Activated CD4-positive, alpha-beta T cell treated with anti-CD3 and anti-CD28 coated beads, Interleukin-2, amount 10 ng/mL, durations not matched to agents 24 days and 14 days (primary cell): ENCODE measurements at regions not wholly inside any gene's neighbourhood (a gene's known extent, or its start where the extent isn't known, plus 50 kb on each side); places are given as distances from the start of the nearest gene placed in this dataset.
"Not testable (repeated sequence)": the region's sequence is repeated elsewhere in the genome, so short reads cannot be mapped to it uniquely, and the experiment has no call there.

Source experiments
- DNase-seq: peaks from one replicate; pipeline ENCODE4 v3.0.0; 2022
- H3K27ac Mint-ChIP-seq: one replicate; pipeline ENCODE4 v1.8.0; 2022; ENCODE audit warnings: mild to moderate bottlenecking, mixed read lengths
- H3K27me3 Mint-ChIP-seq: one replicate; pipeline ENCODE4 v1.8.0; 2022; ENCODE audit warnings: mixed read lengths
- H3K36me3 Mint-ChIP-seq: one replicate; pipeline ENCODE4 v1.8.0; 2022; ENCODE audit warnings: low read depth, mild to moderate bottlenecking, mixed read lengths
- H3K4me1 Mint-ChIP-seq: one replicate; pipeline ENCODE4 v1.8.0; 2021; ENCODE audit warnings: mixed read lengths
- H3K4me3 Mint-ChIP-seq: one replicate; pipeline ENCODE4 v1.8.0; 2022; ENCODE audit warnings: mild to moderate bottlenecking, moderate library complexity, mixed read lengths
- H3K9me3 Mint-ChIP-seq: one replicate; pipeline ENCODE4 v1.8.0; 2021; ENCODE audit warnings: mixed read lengths
- intact Hi-C: fragments of 100-400 bp; cut with micrococcal nuclease; formaldehyde crosslinking; loops from one replicate; pipeline ENCODE4 v1.15.1; 2023

GRCh38 chr2:192574552-192574951, 379.8 kb upstream of the TMEFF2 start:
- H3K27ac Mint-ChIP-seq, result no peak overlapping the region
- H3K9me3 Mint-ChIP-seq, result no peaks in the 10 kb centered on the region
- H3K4me3 Mint-ChIP-seq, result no peak overlapping the region
- no peaks in the 10 kb centered on the region for H3K36me3 Mint-ChIP-seq
- DNase-seq, result no peak
- no peaks in the 10 kb centered on the region for H3K4me1 Mint-ChIP-seq
- intact Hi-C loops, result no loop called here
- H3K27me3 Mint-ChIP-seq, result no peaks in the 10 kb centered on the region

GRCh38 chr2:192571636-192572035, 376.9 kb upstream of the TMEFF2 start:
- Mint-ChIP-seq H3K4me3 (no peak overlapping the region), H3K27me3 (no peaks in the 10 kb centered on the region), H3K27ac (no peak overlapping the region), H3K9me3 (no peaks in the 10 kb centered on the region), H3K4me1 (no peaks in the 10 kb centered on the region), H3K36me3 (no peaks in the 10 kb centered on the region)
- no peak for DNase-seq
- intact Hi-C loops, result no loop called here

GRCh38 chr2:192570788-192571187, 376.1 kb upstream of the TMEFF2 start:
- intact Hi-C loops, result no loop called here
- Mint-ChIP-seq H3K36me3 (no peaks in the 10 kb centered on the region), H3K27ac (no peak overlapping the region), H3K4me3 (no peak overlapping the region), H3K9me3 (no peaks in the 10 kb centered on the region), H3K27me3 (no peaks in the 10 kb centered on the region), H3K4me1 (no peaks in the 10 kb centered on the region)
- no peak for DNase-seq

DNA sequence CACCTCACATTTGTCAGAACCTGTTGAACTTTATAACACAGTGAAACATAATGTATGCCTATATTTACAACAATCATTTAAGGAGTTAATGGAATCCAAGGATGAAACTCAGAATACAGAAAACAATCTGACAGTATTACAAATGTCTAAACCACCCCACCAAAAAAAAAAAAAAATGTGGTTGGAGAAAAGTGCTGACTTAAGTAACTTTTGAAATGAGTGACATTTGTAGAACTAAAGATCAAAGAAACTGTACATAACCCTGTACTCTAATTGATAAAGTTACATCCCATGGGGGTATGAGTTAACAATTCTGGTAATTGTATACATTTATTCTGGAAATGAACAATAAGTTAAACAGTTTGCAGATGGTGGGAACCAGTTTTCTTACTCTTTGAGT, 372.1 kb upstream of the TMEFF2 start:
- Mint-ChIP-seq H3K9me3 (no peaks in the 10 kb centered on the region), H3K36me3 (no peaks in the 10 kb centered on the region), H3K4me1 (no peaks in the 10 kb centered on the region), H3K27ac (no peak overlapping the region), H3K27me3 (no peaks in the 10 kb centered on the region), H3K4me3 (no peak overlapping the region)
- intact Hi-C loops, result no loop called here
- no peak for DNase-seq

DNA sequence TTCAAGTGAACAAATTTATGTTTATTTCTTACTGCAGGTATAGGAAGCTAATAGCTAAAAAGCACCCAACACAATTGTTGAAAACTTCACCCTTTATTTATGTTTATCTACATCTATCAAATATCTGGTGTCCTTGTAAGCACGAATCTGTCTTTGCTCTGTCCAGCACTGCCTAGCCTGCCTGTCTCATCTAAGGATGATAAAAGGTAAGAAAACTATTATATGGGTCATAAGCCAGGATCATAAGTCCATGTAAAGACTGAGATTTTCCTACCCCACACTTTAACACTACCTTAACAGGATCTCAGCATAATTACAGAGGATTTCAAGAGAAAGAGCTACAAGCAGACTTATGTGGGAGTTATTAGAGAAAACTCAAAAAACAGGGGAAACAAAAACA, 365.6 kb upstream of the TMEFF2 start:
- DNase-seq, result no peak
- H3K27ac Mint-ChIP-seq, result no peak overlapping the region
- intact Hi-C loops, result no loop called here
- H3K9me3 Mint-ChIP-seq, result no peaks in the 10 kb centered on the region
- no peaks in the 10 kb centered on the region for H3K27me3 Mint-ChIP-seq
- H3K4me3 Mint-ChIP-seq, result no peak overlapping the region
- no peaks in the 10 kb centered on the region for H3K4me1 Mint-ChIP-seq
- H3K36me3 Mint-ChIP-seq, result no peaks in the 10 kb centered on the region

DNA sequence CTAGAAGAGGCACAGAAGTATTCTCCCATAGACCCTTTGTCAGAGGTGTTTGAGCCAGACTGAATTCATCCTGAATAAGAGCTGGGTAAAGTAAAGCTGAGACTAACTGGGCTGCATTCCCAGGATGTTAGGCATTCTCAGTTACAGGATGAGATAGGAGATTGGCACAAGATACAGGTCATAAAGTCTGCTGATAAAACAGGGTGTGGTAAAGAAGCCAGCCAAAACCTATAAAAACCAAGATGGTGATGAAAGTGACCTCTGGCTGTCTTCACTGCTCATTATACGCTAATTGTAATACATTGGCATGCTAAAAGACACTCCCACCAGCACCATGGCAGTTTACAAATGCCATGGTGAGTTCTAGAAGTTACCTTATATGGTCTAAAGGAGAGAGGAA, 364.9 kb upstream of the TMEFF2 start:
- Mint-ChIP-seq H3K4me3 (no peak overlapping the region), H3K27me3 (no peaks in the 10 kb centered on the region), H3K9me3 (no peaks in the 10 kb centered on the region), H3K27ac (no peak overlapping the region), H3K36me3 (no peaks in the 10 kb centered on the region), H3K4me1 (no peaks in the 10 kb centered on the region)
- DNase-seq, result no peak
- intact Hi-C loops, result no loop called here

DNA sequence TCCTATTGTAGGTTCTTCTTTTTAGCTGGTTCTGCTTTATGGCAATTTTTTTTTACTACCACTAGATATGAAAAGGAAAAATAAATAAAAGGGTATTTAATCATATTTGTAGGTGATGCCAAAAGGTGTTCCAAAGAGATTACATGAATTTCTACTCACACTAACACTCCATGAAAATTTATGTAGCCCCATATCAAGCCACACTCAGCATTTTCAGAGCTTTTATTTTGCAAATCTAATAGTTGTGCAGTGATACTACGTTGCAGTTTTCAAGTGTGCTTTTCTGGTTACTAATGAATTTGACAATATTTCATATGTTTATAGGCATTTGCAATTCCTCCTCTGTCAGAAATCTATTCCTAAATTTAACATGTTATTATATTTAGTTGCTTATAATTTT, 363.9 kb upstream of the TMEFF2 start:
- Mint-ChIP-seq H3K36me3 (no peaks in the 10 kb centered on the region), H3K4me1 (no peaks in the 10 kb centered on the region), H3K27ac (no peak overlapping the region), H3K4me3 (no peak overlapping the region), H3K27me3 (no peaks in the 10 kb centered on the region), H3K9me3 (no peaks in the 10 kb centered on the region)
- intact Hi-C loops, result no loop called here
- no peak for DNase-seq

- H3K27me3 Mint-ChIP-seq, result no peaks in the 10 kb centered on the region
- no peak overlapping the region for H3K27ac Mint-ChIP-seq
- intact Hi-C loops, result no loop called here
- no peaks in the 10 kb centered on the region for H3K9me3 Mint-ChIP-seq
- no peaks in the 10 kb centered on the region for H3K4me1 Mint-ChIP-seq
- no peak for DNase-seq
- no peak overlapping the region for H3K4me3 Mint-ChIP-seq
- H3K36me3 Mint-ChIP-seq, result no peaks in the 10 kb centered on the region
Observed at GRCh38 chr2:192555740-192556139, 361.0 kb upstream of the TMEFF2 start.

DNA sequence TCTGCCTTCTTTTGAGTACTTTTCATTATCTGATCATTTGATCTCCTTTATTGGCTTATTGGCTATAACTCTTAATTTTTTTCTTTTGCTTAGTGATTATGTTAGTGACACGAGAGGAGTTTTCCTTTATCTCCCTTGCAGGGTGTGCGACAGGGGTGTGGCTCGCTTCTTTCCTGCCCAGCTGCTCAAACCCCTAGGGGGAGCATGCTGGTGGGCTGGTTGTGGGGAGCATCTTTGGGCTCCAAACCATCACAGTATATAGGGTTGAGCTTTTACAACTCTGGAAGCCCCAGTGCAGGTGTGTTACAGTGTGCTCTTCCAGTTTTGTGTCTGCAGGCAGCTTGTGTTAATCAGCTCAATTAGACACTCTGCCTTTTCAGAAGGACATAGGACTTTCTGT, 357.0 kb upstream of the TMEFF2 start:
- no peaks in the 10 kb centered on the region for H3K4me1 Mint-ChIP-seq
- H3K4me3 Mint-ChIP-seq, result no peak overlapping the region
- H3K27ac Mint-ChIP-seq, result no peak overlapping the region
- H3K27me3 Mint-ChIP-seq, result no peaks in the 10 kb centered on the region
- H3K36me3 Mint-ChIP-seq, result no peaks in the 10 kb centered on the region
- intact Hi-C loops, result no loop called here
- H3K9me3 Mint-ChIP-seq, result no peaks in the 10 kb centered on the region
- no peak for DNase-seq

DNA sequence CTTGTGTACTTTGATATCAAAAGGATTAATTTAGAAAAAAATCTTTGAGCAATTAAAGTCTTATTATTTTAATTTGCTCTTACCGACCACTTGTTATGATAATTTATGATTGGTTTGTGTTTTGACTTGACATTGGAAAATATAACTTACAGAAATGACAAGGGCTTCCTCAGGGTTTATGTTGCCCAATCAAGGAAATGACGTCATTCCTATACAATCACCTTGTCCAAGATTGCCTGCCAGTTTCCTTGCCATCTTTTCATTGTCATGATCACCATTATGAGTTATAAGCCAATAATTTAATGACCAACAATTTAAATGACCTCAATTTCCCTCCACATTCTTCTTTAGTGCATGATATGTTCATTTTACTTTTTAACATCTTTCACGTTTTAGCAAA, 351.8 kb upstream of the TMEFF2 start:
- DNase-seq, result no peak
- Mint-ChIP-seq H3K36me3 (no peaks in the 10 kb centered on the region), H3K4me3 (no peak overlapping the region), H3K27me3 (no peaks in the 10 kb centered on the region), H3K9me3 (no peaks in the 10 kb centered on the region), H3K27ac (no peak overlapping the region), H3K4me1 (no peaks in the 10 kb centered on the region)
- intact Hi-C loops, result no loop called here

DNA sequence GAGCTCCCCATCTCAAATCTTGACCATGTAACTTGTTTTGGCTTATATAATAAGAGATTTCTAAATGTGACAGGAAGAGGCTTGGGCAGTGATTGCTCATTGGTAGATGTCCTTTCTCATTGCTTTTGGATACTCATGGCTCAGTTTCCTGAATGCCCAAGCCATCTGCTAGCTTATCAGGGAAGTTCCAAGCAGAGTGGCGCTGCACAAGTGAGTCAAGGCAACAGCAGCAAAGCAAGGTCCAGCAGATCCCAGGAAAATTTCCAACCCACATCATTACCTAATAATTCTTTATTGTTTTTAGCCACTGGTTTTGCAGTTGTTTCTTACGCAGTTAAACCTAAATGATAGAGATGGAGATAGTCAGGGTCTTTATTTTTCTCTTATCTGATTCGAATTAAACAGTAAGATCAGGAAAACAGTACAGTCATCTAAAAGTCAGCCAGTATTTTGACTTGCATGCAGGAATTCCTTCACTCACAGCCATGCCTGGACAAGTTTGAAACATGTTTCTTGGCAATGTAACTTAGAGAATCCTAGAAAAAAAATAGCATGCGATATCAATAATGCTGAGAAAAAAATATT, 349.7 kb upstream of the TMEFF2 start:
- no peak for DNase-seq
- intact Hi-C loops, result no loop called here
- no peaks in the 10 kb centered on the region for H3K4me1 Mint-ChIP-seq
- H3K27ac Mint-ChIP-seq, result no peak overlapping the region
- no peak overlapping the region for H3K4me3 Mint-ChIP-seq
- H3K27me3 Mint-ChIP-seq, result no peaks in the 10 kb centered on the region
- no peaks in the 10 kb centered on the region for H3K36me3 Mint-ChIP-seq
- no peaks in the 10 kb centered on the region for H3K9me3 Mint-ChIP-seq

GRCh38 chr2:192542148-192543066, 347.7 kb upstream of the TMEFF2 start:
- H3K27me3 Mint-ChIP-seq, H3K4me3 Mint-ChIP-seq, H3K36me3 Mint-ChIP-seq, intact Hi-C loops, H3K4me1 Mint-ChIP-seq, H3K9me3 Mint-ChIP-seq, H3K27ac Mint-ChIP-seq, DNase-seq: not testable (repeated sequence)

- Mint-ChIP-seq H3K36me3 (no peaks in the 10 kb centered on the region), H3K27ac (no peak overlapping the region), H3K27me3 (no peaks in the 10 kb centered on the region), H3K4me1 (no peaks in the 10 kb centered on the region), H3K9me3 (no peaks in the 10 kb centered on the region), H3K4me3 (no peak overlapping the region)
- DNase-seq, result no peak
- intact Hi-C loops, result no loop called here
Observed at GRCh38 chr2:192539306-192539705, 344.6 kb upstream of the TMEFF2 start.

DNA sequence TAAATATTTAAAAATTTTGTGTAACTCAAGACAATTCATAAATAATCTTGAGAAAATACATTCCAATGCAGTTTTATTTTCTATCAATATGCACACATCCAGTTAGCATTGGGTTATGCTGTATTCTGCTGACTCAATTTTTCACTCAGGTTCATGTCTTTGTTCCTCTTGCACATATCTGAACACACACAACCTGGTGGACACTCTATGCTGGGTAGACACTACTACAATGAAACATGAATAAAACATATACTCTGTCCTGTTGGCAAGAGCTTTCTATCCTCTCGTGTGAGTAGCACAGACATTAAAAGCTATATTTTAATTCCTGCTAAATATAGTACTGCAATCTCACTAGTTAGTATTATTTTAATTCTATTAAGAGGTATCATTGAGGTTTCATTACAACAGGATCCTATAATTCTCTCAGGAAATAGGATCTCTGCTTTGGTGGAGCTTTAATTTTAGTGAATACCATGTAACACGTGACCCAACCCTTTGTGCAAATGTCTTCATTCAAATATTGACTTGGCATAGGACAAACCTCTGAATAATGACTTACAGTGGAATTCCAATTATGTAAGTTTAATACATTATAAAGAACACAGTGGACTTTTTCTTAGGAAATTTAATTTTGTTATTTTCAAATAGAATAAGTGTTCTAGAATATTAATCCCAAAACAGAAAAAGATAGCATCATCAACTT, 342.3 kb upstream of the TMEFF2 start:
- Mint-ChIP-seq H3K27me3 (no peaks in the 10 kb centered on the region), H3K27ac (no peak overlapping the region), H3K4me3 (no peak overlapping the region), H3K4me1 (no peaks in the 10 kb centered on the region), H3K36me3 (no peaks in the 10 kb centered on the region), H3K9me3 (no peaks in the 10 kb centered on the region)
- intact Hi-C loops, result no loop called here
- no peak for DNase-seq
